ENCODE measurements at regions not wholly inside any gene's neighbourhood (a gene's known extent, or its start where the extent isn't known, plus 50 kb on each side); places are given as distances from the start of the nearest gene placed in this dataset.

- no peak for TF ChIP-seq CTCF (IDR thresholded peaks at IDR 0.05)
- Mint-ChIP-seq H3K36me3 (ENCODE audit: low read depth) (no peaks in the 10 kb centered on the region), H3K4me1 (ENCODE audit: low read depth) (no peaks in the 10 kb centered on the region), H3K9me3 (no peaks in the 10 kb centered on the region), H3K4me3 (no peak overlapping the region), H3K27ac (no peak overlapping the region), H3K27me3 (no peaks in the 10 kb centered on the region)
- H3K27me3 ChIP-seq (ENCODE audit: control insufficient read depth in 1 of 2, insufficient read depth in 2 of 2, low read length in 2 of 2): no peaks in the 10 kb centered on the region
- intact Hi-C loops (cut with DNase I, micrococcal nuclease): no loop called here
- no peaks in the 10 kb centered on the region for H3K4me1 ChIP-seq (ENCODE audit: insufficient read depth, low read length)
- H3K36me3 ChIP-seq (ENCODE audit: insufficient read depth, low read length): no peaks in the 10 kb centered on the region
- no peak for ATAC-seq (ENCODE audit: poor library complexity)
- CTCF ChIA-PET: no interaction called here
- H3K9me3 ChIP-seq (ENCODE audit: control insufficient read depth in 1 of 2, insufficient read depth in 1 of 2, low read length in 2 of 2): peaks cover 0 to 10% of the 10 kb centered on the region in 2 experiments
- no peak for DNase-seq
- no peak overlapping the region for H3K4me3 ChIP-seq (ENCODE audit: low read length)
- POLR2A ChIA-PET: no interaction called here
- no peak overlapping the region for H3K27ac ChIP-seq (ENCODE audit: low read depth in 1 of 2, low read length in 2 of 2)
Observed at GRCh38 chr7:156118248-156118645, 306.0 kb upstream of the SHH start.

GRCh38 chr7:156117542-156118247 is 305.4 kb upstream of the SHH start:
- intact Hi-C loops (cut with DNase I, micrococcal nuclease): no loop called here
- Mint-ChIP-seq H3K27me3 (no peaks in the 10 kb centered on the region), H3K27ac (no peak overlapping the region), H3K9me3 (no peaks in the 10 kb centered on the region), H3K4me1 (ENCODE audit: low read depth) (no peaks in the 10 kb centered on the region), H3K4me3 (no peak overlapping the region), H3K36me3 (ENCODE audit: low read depth) (no peaks in the 10 kb centered on the region)
- DNase-seq: no peak
- Histone ChIP-seq H3K4me1 (ENCODE audit: insufficient read depth, low read length) (no peaks in the 10 kb centered on the region), H3K4me3 (ENCODE audit: low read length) (no peak overlapping the region), H3K27me3 (ENCODE audit: control insufficient read depth in 1 of 2, insufficient read depth in 2 of 2, low read length in 2 of 2) (no peaks in the 10 kb centered on the region), H3K36me3 (ENCODE audit: insufficient read depth, low read length) (no peaks in the 10 kb centered on the region), H3K27ac (ENCODE audit: low read depth in 1 of 2, low read length in 2 of 2) (no peak overlapping the region), H3K9me3 (ENCODE audit: control insufficient read depth in 1 of 2, insufficient read depth in 1 of 2, low read length in 2 of 2) (peaks cover 0 to 10% of the 10 kb centered on the region in 2 experiments)
- ChIA-PET POLR2A (no interaction called here), CTCF (no interaction called here)
- ATAC-seq (ENCODE audit: poor library complexity): no peak
- TF ChIP-seq CTCF (IDR thresholded peaks at IDR 0.05): no peak

- H3K27ac Mint-ChIP-seq: no peak overlapping the region
- Histone ChIP-seq H3K36me3 (ENCODE audit: insufficient read depth, low read length) (no peaks in the 10 kb centered on the region), H3K9me3 (ENCODE audit: control insufficient read depth in 1 of 2, insufficient read depth in 1 of 2, low read length in 2 of 2) (peaks cover 0 to 6% of the 10 kb centered on the region in 2 experiments), H3K27me3 (ENCODE audit: control insufficient read depth in 1 of 2, insufficient read depth in 2 of 2, low read length in 2 of 2) (no peaks in the 10 kb centered on the region), H3K4me3 (ENCODE audit: low read length) (no peak overlapping the region), H3K4me1 (ENCODE audit: insufficient read depth, low read length) (no peaks in the 10 kb centered on the region), H3K27ac (ENCODE audit: low read depth in 1 of 2, low read length in 2 of 2) (no peak overlapping the region)
- H3K4me1 Mint-ChIP-seq (ENCODE audit: low read depth): no peaks in the 10 kb centered on the region
- no peak overlapping the region for H3K4me3 Mint-ChIP-seq
- no peaks in the 10 kb centered on the region for H3K36me3 Mint-ChIP-seq (ENCODE audit: low read depth)
- CTCF ChIA-PET: no interaction called here
- POLR2A ChIA-PET: no interaction called here
- no peak for TF ChIP-seq CTCF (IDR thresholded peaks at IDR 0.05)
- ATAC-seq (ENCODE audit: poor library complexity) (no peak), DNase-seq (no peak)
- H3K9me3 Mint-ChIP-seq: no peaks in the 10 kb centered on the region
- intact Hi-C loops (cut with DNase I, micrococcal nuclease): no loop called here
- no peaks in the 10 kb centered on the region for H3K27me3 Mint-ChIP-seq
Observed at GRCh38 chr7:156116514-156117215, 304.4 kb upstream of the SHH start.

All from CD4-positive, alpha-beta T cell (primary cell).